ENCODE measurements at regions not wholly inside any gene's neighbourhood (a gene's known extent, or its start where the extent isn't known, plus 50 kb on each side); places are given as distances from the start of the nearest gene placed in this dataset.

DNA sequence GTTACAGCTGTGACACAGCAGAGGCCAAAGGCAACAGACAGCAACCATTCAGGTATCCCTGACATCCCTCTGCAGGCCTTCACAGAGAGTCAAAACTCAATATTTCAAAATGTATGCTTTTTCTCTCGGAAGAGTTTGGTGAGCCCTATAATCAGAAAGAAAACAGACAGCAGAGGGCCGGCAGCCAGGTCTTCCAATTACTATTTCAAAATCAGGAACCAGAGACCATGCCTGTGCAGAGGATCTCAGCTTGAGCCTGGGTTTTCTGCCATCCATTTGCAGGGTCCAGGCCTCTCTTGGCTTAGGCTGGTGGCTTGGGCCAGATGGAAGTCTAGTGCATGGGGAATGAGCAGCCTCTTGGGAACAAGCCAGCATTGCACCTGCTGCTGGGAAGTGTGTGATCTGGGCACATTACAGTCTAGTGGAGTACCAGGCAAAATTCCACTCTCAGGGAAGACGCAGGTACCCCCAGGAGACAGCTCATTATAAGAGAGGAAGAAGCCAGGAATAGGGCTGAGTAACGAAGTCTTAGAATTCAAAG is 231.3 kb downstream of the ENC1 start:
- no peaks in the 10 kb centered on the region for H3K36me3 Mint-ChIP-seq (ENCODE audit: low read depth)
- no peaks in the 10 kb centered on the region for H3K4me1 Mint-ChIP-seq (ENCODE audit: low read depth)
- no peak overlapping the region for H3K4me3 Mint-ChIP-seq
- no peak overlapping the region for H3K27ac Mint-ChIP-seq
- no peak for DNase-seq
- peaks cover 35% of the 10 kb centered on the region for H3K27me3 Mint-ChIP-seq (ENCODE audit: insufficient read depth)
- no peaks in the 10 kb centered on the region for H3K9me3 Mint-ChIP-seq
- TF ChIP-seq, protein P1, sequence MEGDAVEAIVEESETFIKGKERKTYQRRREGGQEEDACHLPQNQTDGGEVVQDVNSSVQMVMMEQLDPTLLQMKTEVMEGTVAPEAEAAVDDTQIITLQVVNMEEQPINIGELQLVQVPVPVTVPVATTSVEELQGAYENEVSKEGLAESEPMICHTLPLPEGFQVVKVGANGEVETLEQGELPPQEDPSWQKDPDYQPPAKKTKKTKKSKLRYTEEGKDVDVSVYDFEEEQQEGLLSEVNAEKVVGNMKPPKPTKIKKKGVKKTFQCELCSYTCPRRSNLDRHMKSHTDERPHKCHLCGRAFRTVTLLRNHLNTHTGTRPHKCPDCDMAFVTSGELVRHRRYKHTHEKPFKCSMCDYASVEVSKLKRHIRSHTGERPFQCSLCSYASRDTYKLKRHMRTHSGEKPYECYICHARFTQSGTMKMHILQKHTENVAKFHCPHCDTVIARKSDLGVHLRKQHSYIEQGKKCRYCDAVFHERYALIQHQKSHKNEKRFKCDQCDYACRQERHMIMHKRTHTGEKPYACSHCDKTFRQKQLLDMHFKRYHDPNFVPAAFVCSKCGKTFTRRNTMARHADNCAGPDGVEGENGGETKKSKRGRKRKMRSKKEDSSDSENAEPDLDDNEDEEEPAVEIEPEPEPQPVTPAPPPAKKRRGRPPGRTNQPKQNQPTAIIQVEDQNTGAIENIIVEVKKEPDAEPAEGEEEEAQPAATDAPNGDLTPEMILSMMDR (IDR thresholded peaks at IDR 0.05): no peak

DNA sequence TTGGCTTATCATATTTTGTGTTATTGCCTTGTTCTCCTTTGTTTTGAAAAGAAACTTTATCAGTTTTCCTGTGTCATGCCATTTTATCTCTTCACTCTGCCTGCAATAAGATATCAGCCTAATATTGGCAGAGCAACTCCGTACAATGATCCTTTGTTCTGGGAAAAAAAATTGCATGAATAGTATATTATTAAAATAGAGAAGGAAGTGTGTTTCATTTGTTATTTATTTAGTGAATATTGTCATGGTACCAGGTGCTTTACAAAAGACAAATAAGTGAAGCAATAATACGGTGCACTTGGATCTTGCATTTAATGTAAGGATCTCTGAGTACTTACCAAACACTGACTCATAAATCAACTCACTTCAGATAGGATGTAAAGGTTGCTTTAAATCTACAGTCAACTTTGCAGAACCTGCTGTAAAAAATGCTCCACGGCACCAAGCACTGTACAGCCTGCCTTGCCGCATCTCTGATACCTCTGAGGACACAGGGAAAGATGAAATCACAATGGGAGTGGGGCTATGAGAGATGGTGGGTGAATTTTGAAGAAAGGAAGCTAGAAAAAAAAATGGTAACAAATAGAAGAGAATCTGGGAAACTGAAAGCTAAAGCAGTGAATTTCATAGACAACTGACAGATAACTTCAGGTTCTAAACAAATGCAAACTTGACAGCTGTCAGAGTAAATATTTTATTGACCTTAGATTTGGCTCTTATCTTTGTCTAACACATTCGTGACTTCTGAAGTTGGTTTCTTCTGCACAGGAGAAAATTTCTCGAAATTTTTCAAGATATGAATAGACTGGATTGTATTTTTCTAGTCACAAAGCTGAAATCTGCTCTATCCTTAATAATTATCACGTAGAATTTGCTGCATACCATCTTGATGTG is 232.1 kb downstream of the ENC1 start:
- H3K4me1 Mint-ChIP-seq (ENCODE audit: low read depth): no peaks in the 10 kb centered on the region
- peaks cover 40% of the 10 kb centered on the region for H3K27me3 Mint-ChIP-seq (ENCODE audit: insufficient read depth)
- TF ChIP-seq, protein P1 (IDR thresholded peaks at IDR 0.05): no peak
- H3K27ac Mint-ChIP-seq: no peak overlapping the region
- no peaks in the 10 kb centered on the region for H3K36me3 Mint-ChIP-seq (ENCODE audit: low read depth)
- no peaks in the 10 kb centered on the region for H3K9me3 Mint-ChIP-seq
- H3K4me3 Mint-ChIP-seq: no peak overlapping the region
- DNase-seq: no peak

DNA sequence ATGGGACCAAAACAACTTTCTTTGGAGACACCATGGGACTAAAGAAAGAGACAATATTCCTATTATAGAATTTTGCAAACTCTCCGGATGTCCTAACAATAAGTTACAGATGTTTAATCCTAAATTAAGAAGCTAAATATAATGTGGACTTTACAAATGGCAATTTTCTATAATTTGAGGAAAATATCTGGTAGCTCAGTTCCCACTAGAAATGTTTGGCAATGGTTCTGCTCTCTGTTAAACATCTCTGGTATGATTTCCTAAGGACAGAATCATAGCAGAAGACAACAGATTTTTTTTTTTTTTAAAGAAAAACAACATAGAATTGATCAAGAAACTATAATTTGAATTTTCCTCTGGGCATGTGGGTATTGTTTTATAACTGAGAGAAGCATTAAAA is 232.8 kb downstream of the ENC1 start:
- no peaks in the 10 kb centered on the region for H3K9me3 Mint-ChIP-seq
- TF ChIP-seq, protein P1 (IDR thresholded peaks at IDR 0.05): no peak
- H3K27me3 Mint-ChIP-seq (ENCODE audit: insufficient read depth): peaks cover 36% of the 10 kb centered on the region
- H3K27ac Mint-ChIP-seq: no peak overlapping the region
- H3K4me3 Mint-ChIP-seq: no peak overlapping the region
- no peaks in the 10 kb centered on the region for H3K4me1 Mint-ChIP-seq (ENCODE audit: low read depth)
- H3K36me3 Mint-ChIP-seq (ENCODE audit: low read depth): no peaks in the 10 kb centered on the region
- no peak for DNase-seq

DNA sequence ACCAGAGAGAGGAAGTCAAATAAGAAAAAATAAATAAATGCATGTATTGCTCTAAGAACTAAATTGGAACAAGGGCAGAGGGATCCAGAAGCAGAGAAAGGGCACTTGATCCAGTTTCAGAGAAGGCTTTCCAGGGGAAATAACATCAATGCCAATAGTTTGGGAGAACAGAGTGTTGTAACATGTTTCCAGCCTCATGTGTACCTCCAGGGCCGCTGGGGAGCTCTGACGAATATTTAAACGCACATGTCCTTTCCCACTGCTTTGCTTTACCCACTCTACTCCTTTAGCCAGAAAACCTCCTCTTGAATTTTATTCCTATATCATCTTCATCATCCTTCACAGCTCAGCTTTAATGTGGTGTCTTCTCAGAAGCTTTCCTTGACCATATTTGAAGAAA is 233.7 kb downstream of the ENC1 start:
- H3K27me3 Mint-ChIP-seq (ENCODE audit: insufficient read depth): peaks cover 29% of the 10 kb centered on the region
- H3K36me3 Mint-ChIP-seq (ENCODE audit: low read depth): no peaks in the 10 kb centered on the region
- TF ChIP-seq, protein P1 (IDR thresholded peaks at IDR 0.05): no peak
- H3K4me3 Mint-ChIP-seq: no peak overlapping the region
- H3K4me1 Mint-ChIP-seq (ENCODE audit: low read depth): peaks cover 4% of the 10 kb centered on the region; the same call in 1 of the 2 replicates
- H3K27ac Mint-ChIP-seq: no peak overlapping the region
- no peaks in the 10 kb centered on the region for H3K9me3 Mint-ChIP-seq
- DNase-seq: no peak

DNA sequence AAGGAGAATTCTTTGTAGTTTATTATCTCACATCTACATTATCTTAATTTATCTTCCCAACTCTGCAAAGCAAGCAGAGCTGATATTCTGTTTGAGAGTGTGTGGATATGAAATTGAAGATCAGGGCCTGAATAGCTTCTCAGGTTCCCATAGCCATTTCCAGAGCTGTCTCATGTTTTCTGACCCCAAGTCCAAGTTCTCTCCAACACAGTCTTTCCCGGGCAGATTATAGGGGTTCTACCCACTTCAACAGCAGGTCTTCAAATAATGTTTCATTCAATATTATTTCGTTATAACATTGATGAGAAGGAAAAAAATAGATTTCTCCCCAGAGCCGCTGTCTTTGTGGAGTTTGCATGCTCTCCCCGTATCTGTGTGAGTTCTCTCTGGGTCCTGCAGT is 234.9 kb downstream of the ENC1 start:
- Mint-ChIP-seq H3K4me3 (no peak overlapping the region), H3K36me3 (ENCODE audit: low read depth) (no peaks in the 10 kb centered on the region), H3K27me3 (ENCODE audit: insufficient read depth) (peaks cover 26% of the 10 kb centered on the region), H3K27ac (no peak overlapping the region), H3K4me1 (ENCODE audit: low read depth) (peaks cover 9% of the 10 kb centered on the region; the same call in 1 of the 2 replicates), H3K9me3 (no peaks in the 10 kb centered on the region)
- TF ChIP-seq, protein P1 (IDR thresholded peaks at IDR 0.05): no peak
- no peak for DNase-seq
